Activated naive CD4-positive, alpha-beta T cell treated with anti-CD3 and anti-CD28 coated beads for 36 hours (primary cell): ENCODE measurements at regions not wholly inside any gene's neighbourhood (a gene's known extent, or its start where the extent isn't known, plus 50 kb on each side); places are given as distances from the start of the nearest gene placed in this dataset.
"Not testable (repeated sequence)": the region's sequence is repeated elsewhere in the genome, so short reads cannot be mapped to it uniquely, and the experiment has no call there.

Source experiments
- CTCF ChIA-PET: fragments of 350-600 bp; sonication (Branson Sonifier 250); formaldehyde crosslinking; loops from one replicate; lab custom pipeline; 2021; ENCODE audit warnings: antibody characterized with exemption; lab: Charles Lee
- DNase-seq: peaks from one replicate; pipeline ENCODE4 v3.0.0-alpha.2; 2020
- H3K27ac Mint-ChIP-seq: one replicate; pipeline ENCODE4 v1.8.0; 2021; ENCODE audit warnings: mild to moderate bottlenecking, mixed read lengths
- H3K27me3 Mint-ChIP-seq: one replicate; pipeline ENCODE4 v1.8.0; 2021; ENCODE audit warnings: low read depth, mixed read lengths
- H3K36me3 Mint-ChIP-seq: one replicate; pipeline ENCODE4 v1.8.0; 2021; ENCODE audit warnings: low read depth, mixed read lengths
- H3K4me1 Mint-ChIP-seq: one replicate; pipeline ENCODE4 v1.8.0; 2021; ENCODE audit warnings: low read depth, mixed read lengths
- H3K4me3 Mint-ChIP-seq: one replicate; pipeline ENCODE4 v1.8.0; 2021; ENCODE audit warnings: mild to moderate bottlenecking, moderate library complexity, mixed read lengths
- H3K9me3 Mint-ChIP-seq: one replicate; pipeline ENCODE4 v1.8.0; 2021; ENCODE audit warnings: mixed read lengths
- intact Hi-C: fragments of 100-400 bp; cut with micrococcal nuclease; formaldehyde crosslinking; loops from one replicate; pipeline ENCODE4 v1.15.1; 2023

GRCh38 chr11:134731213-134731961 is 319.3 kb upstream of the B3GAT1 start:
- H3K27me3 Mint-ChIP-seq, result peaks cover 3% of the 10 kb centered on the region
- H3K36me3 Mint-ChIP-seq, result no peaks in the 10 kb centered on the region
- no peaks in the 10 kb centered on the region for H3K9me3 Mint-ChIP-seq
- DNase-seq, result no peak
- intact Hi-C loops, result no loop called here
- H3K4me1 Mint-ChIP-seq, result no peaks in the 10 kb centered on the region
- H3K4me3 Mint-ChIP-seq, result no peak overlapping the region
- CTCF ChIA-PET, result no interaction called here
- H3K27ac Mint-ChIP-seq, result no peak overlapping the region

GRCh38 chr11:134730561-134731212 is 318.6 kb upstream of the B3GAT1 start:
- H3K27ac Mint-ChIP-seq, result no peak overlapping the region
- H3K4me3 Mint-ChIP-seq, result no peak overlapping the region
- CTCF ChIA-PET, result interaction anchor here (0.9 kb wide), 1 partner anchor 138 kb away, joined by 3 read pairs; no protein-coding TSS in a partner anchor

GRCh38 chr11:134730101-134730500 is 318.1 kb upstream of the B3GAT1 start:
- intact Hi-C loops, result no loop called here

More at GRCh38 chr11:134730561-134731212, 318.6 kb upstream of the B3GAT1 start:
- intact Hi-C loops, result no loop called here
- Mint-ChIP-seq H3K36me3 (no peaks in the 10 kb centered on the region), H3K9me3 (no peaks in the 10 kb centered on the region), H3K4me1 (no peaks in the 10 kb centered on the region), H3K27me3 (peaks cover 3% of the 10 kb centered on the region)
- no peak for DNase-seq

GRCh38 chr11:134728186-134728585 is 316.1 kb upstream of the B3GAT1 start:
- Mint-ChIP-seq H3K9me3 (no peaks in the 10 kb centered on the region), H3K27me3 (peaks cover 11% of the 10 kb centered on the region), H3K4me1 (no peaks in the 10 kb centered on the region), H3K4me3 (no peak overlapping the region), H3K27ac (no peak overlapping the region), H3K36me3 (no peaks in the 10 kb centered on the region)
- CTCF ChIA-PET, result no interaction called here
- intact Hi-C loops, result no loop called here
- DNase-seq, result no peak

More at GRCh38 chr11:134730101-134730500, 318.1 kb upstream of the B3GAT1 start:
- DNase-seq, result no peak
- Mint-ChIP-seq H3K4me1 (no peaks in the 10 kb centered on the region), H3K9me3 (no peaks in the 10 kb centered on the region), H3K36me3 (no peaks in the 10 kb centered on the region), H3K4me3 (no peak overlapping the region), H3K27me3 (peaks cover 5% of the 10 kb centered on the region), H3K27ac (no peak overlapping the region)
- CTCF ChIA-PET, result interaction anchor here (0.9 kb wide), 1 partner anchor 139 kb away, joined by 3 read pairs; no protein-coding TSS in a partner anchor

GRCh38 chr11:134727636-134728035 is 315.6 kb upstream of the B3GAT1 start:
- CTCF ChIA-PET, result no interaction called here
- H3K4me3 Mint-ChIP-seq, result no peak overlapping the region

GRCh38 chr11:134727204-134727603 is 315.2 kb upstream of the B3GAT1 start:
- CTCF ChIA-PET, result no interaction called here

More at GRCh38 chr11:134727636-134728035, 315.6 kb upstream of the B3GAT1 start:
- Mint-ChIP-seq H3K27me3 (peaks cover 16% of the 10 kb centered on the region), H3K4me1 (no peaks in the 10 kb centered on the region), H3K27ac (no peak overlapping the region), H3K9me3 (no peaks in the 10 kb centered on the region), H3K36me3 (no peaks in the 10 kb centered on the region)
- intact Hi-C loops, result no loop called here
- no peak for DNase-seq

GRCh38 chr11:134725716-134726639 is 313.9 kb upstream of the B3GAT1 start:
- intact Hi-C loops, result no loop called here
- no peaks in the 10 kb centered on the region for H3K36me3 Mint-ChIP-seq
- no peaks in the 10 kb centered on the region for H3K4me1 Mint-ChIP-seq
- CTCF ChIA-PET, result interaction anchor here (0.6 kb wide), 1 partner anchor 471 kb away, joined by 3 read pairs; no protein-coding TSS in a partner anchor
- no peak overlapping the region for H3K4me3 Mint-ChIP-seq
- no peaks in the 10 kb centered on the region for H3K9me3 Mint-ChIP-seq
- DNase-seq, result no peak
- H3K27me3 Mint-ChIP-seq, result peaks cover 16% of the 10 kb centered on the region
- no peak overlapping the region for H3K27ac Mint-ChIP-seq

More at GRCh38 chr11:134727204-134727603, 315.2 kb upstream of the B3GAT1 start:
- H3K36me3 Mint-ChIP-seq, result no peaks in the 10 kb centered on the region
- intact Hi-C loops, result no loop called here
- no peaks in the 10 kb centered on the region for H3K4me1 Mint-ChIP-seq
- H3K27me3 Mint-ChIP-seq, result peaks cover 16% of the 10 kb centered on the region
- H3K9me3 Mint-ChIP-seq, result no peaks in the 10 kb centered on the region
- H3K27ac Mint-ChIP-seq, result no peak overlapping the region
- no peak for DNase-seq
- no peak overlapping the region for H3K4me3 Mint-ChIP-seq

- CTCF ChIA-PET, result interaction anchor here (0.6 kb wide), 1 partner anchor 470 kb away, joined by 3 read pairs; no protein-coding TSS in a partner anchor
- Mint-ChIP-seq H3K9me3 (no peaks in the 10 kb centered on the region), H3K4me1 (no peaks in the 10 kb centered on the region), H3K27me3 (peaks cover 16% of the 10 kb centered on the region), H3K36me3 (no peaks in the 10 kb centered on the region), H3K4me3 (no peak overlapping the region), H3K27ac (no peak overlapping the region)
- intact Hi-C loops, result no loop called here
- no peak for DNase-seq
Measured at GRCh38 chr11:134725211-134725610, 313.2 kb upstream of the B3GAT1 start.

GRCh38 chr11:134724779-134725140 is 312.7 kb upstream of the B3GAT1 start:
- Mint-ChIP-seq H3K4me3 (no peak overlapping the region), H3K27ac (no peak overlapping the region), H3K36me3 (no peaks in the 10 kb centered on the region), H3K4me1 (no peaks in the 10 kb centered on the region), H3K27me3 (peaks cover 16% of the 10 kb centered on the region), H3K9me3 (no peaks in the 10 kb centered on the region)
- intact Hi-C loops, result no loop called here
- CTCF ChIA-PET, result no interaction called here
- DNase-seq, result no peak

GRCh38 chr11:134724106-134724778 is 312.2 kb upstream of the B3GAT1 start:
- H3K9me3 Mint-ChIP-seq, result peaks cover 2% of the 10 kb centered on the region
- intact Hi-C loops, result no loop called here
- CTCF ChIA-PET, result no interaction called here
- no peak overlapping the region for H3K27ac Mint-ChIP-seq
- H3K27me3 Mint-ChIP-seq, result peaks cover 16% of the 10 kb centered on the region
- H3K4me1 Mint-ChIP-seq, result no peaks in the 10 kb centered on the region
- H3K4me3 Mint-ChIP-seq, result no peak overlapping the region
- no peak for DNase-seq
- no peaks in the 10 kb centered on the region for H3K36me3 Mint-ChIP-seq

GRCh38 chr11:134720691-134721070 is 308.6 kb upstream of the B3GAT1 start:
- DNase-seq, H3K36me3 Mint-ChIP-seq, H3K4me3 Mint-ChIP-seq, CTCF ChIA-PET, H3K27ac Mint-ChIP-seq, intact Hi-C loops, H3K4me1 Mint-ChIP-seq, H3K9me3 Mint-ChIP-seq: not testable (repeated sequence)
- H3K27me3 Mint-ChIP-seq, result peaks cover 25% of the 10 kb centered on the region
